ENCODE measurements at regions not wholly inside any gene's neighbourhood (a gene's known extent, or its start where the extent isn't known, plus 50 kb on each side); places are given as distances from the start of the nearest gene placed in this dataset.
"Not testable (repeated sequence)": the region's sequence is repeated elsewhere in the genome, so short reads cannot be mapped to it uniquely, and the experiment has no call there.

GRCh38 chr10:61003069-61003468 is 59.1 kb upstream of the RHOBTB1 start:
- TF ChIP-seq EZH2 (IDR thresholded peaks at IDR 0.05; ENCODE audit: insufficient read depth, poor library complexity, severe bottlenecking); EZH2phosphoT487 (IDR thresholded peaks at IDR 0.05; ENCODE audit: insufficient read depth, low read depth): not testable (repeated sequence)
